Stimulated activated naive B cell treated with anti-CD40 and anti-IgM and Interleukin-4, amounts not matched to agents 10 μg/mL and 1 μg/mL and 100 μg/mL, for 72 hours (primary cell): ENCODE measurements at regions not wholly inside any gene's neighbourhood (a gene's known extent, or its start where the extent isn't known, plus 50 kb on each side); places are given as distances from the start of the nearest gene placed in this dataset.

Source experiments
- ATAC-seq, 2 donors: fragments of 150-1000 bp; cut with Tn5 transposase; replicated peaks; 2 replicates each; pipeline ENCODE4 v1.10.0; 2021; ENCODE audit warnings: moderate library complexity in 1 of 2
- DNase-seq: peaks from one replicate; pipeline ENCODE4 v3.0.0; 2021
- H3K27ac Mint-ChIP-seq: one replicate; pipeline ENCODE4 v1.8.0; 2022; ENCODE audit warnings: mild to moderate bottlenecking, mixed read lengths
- H3K27me3 Mint-ChIP-seq, 2 donors: one replicate each; pipeline ENCODE4 v1.8.0; 2022; ENCODE audit warnings: mixed read lengths in 2 of 2
- H3K36me3 Mint-ChIP-seq, 2 donors: one replicate each; pipeline ENCODE4 v1.8.0; 2022; ENCODE audit warnings: mixed read lengths in 2 of 2, mild to moderate bottlenecking in 1 of 2
- H3K4me1 Mint-ChIP-seq, 2 donors: one replicate each; pipeline ENCODE4 v1.8.0; 2022; ENCODE audit warnings: mixed read lengths in 2 of 2, mild to moderate bottlenecking in 1 of 2
- H3K4me3 Mint-ChIP-seq, 2 donors: one replicate each; pipeline ENCODE4 v1.8.0; 2022; ENCODE audit warnings: mild to moderate bottlenecking in 2 of 2, mixed read lengths in 2 of 2, moderate library complexity in 1 of 2
- H3K9me3 Mint-ChIP-seq, 2 donors: one replicate each; pipeline ENCODE4 v1.8.0; 2022; ENCODE audit warnings: mixed read lengths in 2 of 2, mild to moderate bottlenecking in 1 of 2

GRCh38 chr4:20403290-20403689, 151.6 kb downstream of the SLIT2 start:
- peaks cover 0 to 2% of the 10 kb centered on the region in 2 donors for H3K9me3 Mint-ChIP-seq
- no peak overlapping the region for H3K27ac Mint-ChIP-seq
- H3K4me3 Mint-ChIP-seq = no peak overlapping the region
- no peak for DNase-seq
- no peaks in the 10 kb centered on the region for H3K4me1 Mint-ChIP-seq
- H3K36me3 Mint-ChIP-seq = no peaks in the 10 kb centered on the region
- H3K27me3 Mint-ChIP-seq = peaks cover 0 to 13% of the 10 kb centered on the region in 2 donors
- peak; percentile 65 to 72 for ATAC-seq

DNA sequence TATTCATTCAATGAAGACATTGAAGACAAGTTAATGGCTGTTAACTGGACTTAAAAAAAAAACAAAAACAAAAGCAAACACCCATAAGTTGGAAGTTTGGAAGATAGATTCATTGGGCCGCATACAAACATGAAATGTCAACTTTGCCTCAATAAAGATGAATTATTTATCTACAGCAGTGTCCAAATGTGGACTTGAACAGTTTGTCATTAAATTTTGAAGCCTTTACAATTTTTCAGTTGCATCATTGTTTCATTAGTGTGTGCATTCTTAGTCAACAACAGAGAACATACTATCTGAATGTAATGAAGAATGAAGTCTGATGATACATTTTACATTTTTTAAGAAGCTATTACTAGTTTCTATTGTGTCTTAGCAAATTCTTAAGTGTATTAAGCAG, 152.1 kb downstream of the SLIT2 start:
- Mint-ChIP-seq H3K4me1 (no peaks in the 10 kb centered on the region), H3K36me3 (no peaks in the 10 kb centered on the region), H3K27ac (no peak overlapping the region), H3K4me3 (no peak overlapping the region), H3K27me3 (peaks cover 0 to 13% of the 10 kb centered on the region in 2 donors), H3K9me3 (peaks cover 0 to 2% of the 10 kb centered on the region in 2 donors)
- no peak for DNase-seq
- ATAC-seq = no peak

DNA sequence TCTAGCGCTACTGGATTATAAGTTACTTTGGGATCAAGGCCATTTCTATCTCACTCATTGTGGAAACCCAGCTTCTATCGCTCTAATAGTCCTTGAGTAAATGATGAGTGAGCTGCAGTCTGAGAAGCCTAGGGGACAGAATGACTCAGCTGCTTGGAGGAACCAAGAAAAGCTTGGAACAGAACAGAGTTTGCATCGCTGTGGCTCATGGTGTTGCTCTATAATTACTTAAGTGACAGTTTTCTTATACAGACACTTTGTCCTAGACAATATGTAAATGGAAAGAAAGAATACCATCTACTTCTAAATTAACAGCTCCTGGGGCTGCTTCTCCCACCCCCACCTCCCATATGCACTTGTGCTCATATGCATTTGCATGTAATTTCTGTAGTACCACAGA, 156.9 kb downstream of the SLIT2 start:
- Mint-ChIP-seq H3K9me3 (no peaks in the 10 kb centered on the region), H3K4me1 (no peaks in the 10 kb centered on the region), H3K4me3 (no peak overlapping the region), H3K27ac (no peak overlapping the region), H3K36me3 (no peaks in the 10 kb centered on the region), H3K27me3 (no peaks in the 10 kb centered on the region)
- no peak for ATAC-seq
- no peak for DNase-seq

DNA sequence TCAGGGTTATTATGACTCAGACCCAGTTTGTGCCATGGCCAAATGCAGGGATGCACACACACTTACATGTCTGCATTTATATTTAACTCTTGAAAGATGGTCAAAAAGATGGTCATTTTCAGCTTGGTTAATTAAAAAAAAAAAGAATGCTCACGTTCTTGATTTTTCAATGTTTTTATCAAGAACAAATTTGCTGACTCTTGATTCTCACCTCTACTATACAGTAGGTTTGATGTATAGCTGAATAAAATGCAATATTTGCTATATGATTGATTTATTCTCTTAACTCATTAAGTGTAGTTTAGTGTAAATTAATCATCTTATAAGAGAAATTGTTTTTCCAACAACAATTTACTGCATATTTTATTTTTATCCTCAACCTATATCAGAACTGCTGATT, 160.4 kb downstream of the SLIT2 start:
- no peak for DNase-seq
- H3K4me3 Mint-ChIP-seq = no peak overlapping the region
- peaks cover 0 to 6% of the 10 kb centered on the region in 2 donors for H3K27me3 Mint-ChIP-seq
- ATAC-seq = no peak
- H3K4me1 Mint-ChIP-seq = peaks cover 0 to under 1% of the 10 kb centered on the region in 2 donors
- H3K36me3 Mint-ChIP-seq = no peaks in the 10 kb centered on the region
- H3K27ac Mint-ChIP-seq = no peak overlapping the region
- no peaks in the 10 kb centered on the region for H3K9me3 Mint-ChIP-seq

DNA sequence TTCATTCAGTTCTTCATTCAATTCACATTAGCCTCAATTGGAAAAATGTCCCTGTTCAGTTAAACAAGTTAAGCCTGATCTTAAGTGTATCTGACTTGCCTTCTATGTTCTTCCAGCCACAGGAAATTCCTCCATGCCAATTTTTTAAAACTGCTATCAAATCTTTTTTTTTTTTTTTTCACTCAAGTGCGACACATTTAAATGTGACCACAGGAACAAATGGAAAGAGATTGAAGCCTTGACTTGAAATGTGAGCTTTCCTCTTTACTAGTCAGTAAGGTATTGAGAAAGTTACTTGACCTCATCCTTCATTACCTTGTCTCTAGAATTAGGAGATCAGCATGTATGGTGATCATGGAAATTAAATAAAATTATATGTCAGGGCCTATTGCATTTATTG, 165.1 kb downstream of the SLIT2 start:
- Mint-ChIP-seq H3K36me3 (no peaks in the 10 kb centered on the region), H3K27ac (no peak overlapping the region), H3K4me3 (no peak overlapping the region), H3K4me1 (peaks cover 0 to 6% of the 10 kb centered on the region in 2 donors), H3K27me3 (peaks cover 0 to 6% of the 10 kb centered on the region in 2 donors), H3K9me3 (no peaks in the 10 kb centered on the region)
- ATAC-seq (no peak), DNase-seq (no peak)

GRCh38 chr4:20418861-20419451, 167.3 kb downstream of the SLIT2 start:
- Mint-ChIP-seq H3K4me3 (peak overlapping the region; percentile 48 to 72), H3K9me3 (no peaks in the 10 kb centered on the region), H3K27me3 (peaks cover 3 to 12% of the 10 kb centered on the region in 2 donors), H3K27ac (no peak overlapping the region), H3K36me3 (no peaks in the 10 kb centered on the region), H3K4me1 (peaks cover 0 to 7% of the 10 kb centered on the region in 2 donors)
- peak; percentile 86 to 90 for ATAC-seq
- no peak for DNase-seq

DNA sequence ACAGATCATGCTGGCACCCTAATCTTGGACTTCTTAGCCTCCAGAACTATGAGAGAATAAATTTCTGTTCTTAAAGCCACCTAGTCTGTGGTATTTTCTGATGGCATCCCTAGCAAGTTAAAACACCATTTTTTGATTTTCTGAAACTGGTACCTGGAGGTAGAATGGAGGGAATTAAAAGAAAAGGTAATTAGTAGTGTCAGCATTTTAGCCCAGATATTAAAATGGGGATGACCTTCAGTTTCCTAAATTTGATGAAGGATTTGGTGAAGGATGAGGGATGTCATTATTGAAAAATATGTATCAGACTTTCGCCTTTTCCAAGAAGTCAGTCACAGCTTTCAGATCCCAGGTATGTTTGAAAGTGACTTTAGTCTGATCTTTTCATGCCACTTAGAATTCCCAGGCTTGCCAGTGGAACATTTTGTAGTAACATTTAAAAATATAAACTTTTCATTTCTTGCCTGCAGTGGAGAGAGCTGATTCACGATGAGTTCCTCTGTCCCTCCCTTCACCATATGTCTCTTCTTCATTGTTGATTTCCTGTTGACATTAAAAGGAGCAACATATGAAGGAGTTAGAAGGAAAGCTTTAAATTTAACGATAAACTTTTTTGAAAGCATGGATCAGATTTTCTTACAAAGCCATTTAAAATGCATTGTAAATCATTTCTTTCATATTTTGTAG, 169.4 kb downstream of the SLIT2 start:
- H3K4me1 Mint-ChIP-seq = peaks cover 0 to 7% of the 10 kb centered on the region in 2 donors
- no peaks in the 10 kb centered on the region for H3K9me3 Mint-ChIP-seq
- peaks cover 6 to 8% of the 10 kb centered on the region in 2 donors for H3K27me3 Mint-ChIP-seq
- H3K4me3 Mint-ChIP-seq = no peak overlapping the region
- ATAC-seq (no peak), DNase-seq (no peak)
- H3K27ac Mint-ChIP-seq = no peak overlapping the region
- no peaks in the 10 kb centered on the region for H3K36me3 Mint-ChIP-seq

DNA sequence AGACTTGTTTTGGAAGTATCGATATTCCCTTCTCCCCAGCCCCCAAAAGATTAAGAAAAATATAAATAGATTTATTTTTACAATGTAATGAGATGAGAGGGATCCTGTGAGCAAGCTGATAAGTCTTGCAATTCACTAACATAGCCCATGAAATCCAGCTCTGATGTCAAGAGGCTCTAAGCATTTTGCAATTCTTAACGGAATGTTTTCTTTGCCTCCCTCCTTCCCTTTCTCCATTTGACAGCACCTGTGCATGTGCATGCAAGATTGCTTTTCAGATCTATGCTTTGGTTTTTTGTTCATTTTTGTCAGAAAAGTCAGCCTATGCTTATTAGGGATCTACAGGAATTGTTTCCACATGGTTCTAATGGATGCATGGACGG, 169.9 kb downstream of the SLIT2 start:
- H3K27ac Mint-ChIP-seq = no peak overlapping the region
- peaks cover 6 to 8% of the 10 kb centered on the region in 2 donors for H3K27me3 Mint-ChIP-seq
- peaks cover 0 to 7% of the 10 kb centered on the region in 2 donors for H3K4me1 Mint-ChIP-seq
- no peak overlapping the region for H3K4me3 Mint-ChIP-seq
- H3K36me3 Mint-ChIP-seq = no peaks in the 10 kb centered on the region
- H3K9me3 Mint-ChIP-seq = no peaks in the 10 kb centered on the region
- DNase-seq = no peak
- no peak for ATAC-seq

DNA sequence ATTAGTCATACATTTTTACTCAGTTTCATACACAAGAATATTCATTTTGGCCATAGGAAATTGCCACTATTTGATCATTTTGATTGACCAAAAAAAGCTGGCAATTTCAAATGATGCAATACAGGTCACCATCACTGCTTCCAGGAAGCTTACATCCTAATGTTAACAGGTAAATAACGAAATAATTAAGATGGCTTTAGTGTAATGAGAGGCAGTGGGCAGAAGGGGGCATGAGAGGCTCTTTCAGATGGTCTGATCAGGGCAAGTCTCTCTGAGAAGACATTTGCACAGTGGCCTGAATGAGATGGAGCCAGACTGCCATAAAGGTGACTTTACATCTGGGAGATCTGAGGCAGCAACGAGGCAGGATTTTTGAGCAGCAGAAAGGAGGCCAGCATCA, 170.7 kb downstream of the SLIT2 start:
- Mint-ChIP-seq H3K9me3 (no peaks in the 10 kb centered on the region), H3K36me3 (no peaks in the 10 kb centered on the region), H3K27me3 (peaks cover 6 to 8% of the 10 kb centered on the region in 2 donors), H3K27ac (no peak overlapping the region), H3K4me1 (peaks cover 0 to 6% of the 10 kb centered on the region in 2 donors), H3K4me3 (no peak overlapping the region)
- ATAC-seq = peak; percentile 74 to 84
- peak; percentile 13 for DNase-seq

DNA sequence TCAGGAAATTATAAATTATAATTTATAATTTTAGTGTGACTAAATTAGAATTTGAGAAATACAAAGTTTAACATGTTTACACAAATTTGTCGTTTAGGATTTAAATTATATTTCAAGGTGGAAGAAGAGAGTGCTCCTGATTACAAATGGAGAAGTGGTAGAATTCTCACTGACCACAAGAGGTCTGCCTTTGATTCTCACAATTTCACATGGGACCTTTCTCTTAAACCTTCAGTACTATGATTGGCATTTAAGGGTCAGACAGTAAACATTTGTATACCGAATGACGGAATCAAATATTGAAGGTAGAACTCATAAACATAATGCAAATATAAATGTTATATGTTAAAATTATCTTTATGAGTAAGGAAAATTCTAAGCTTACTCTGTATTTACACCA, 171.7 kb downstream of the SLIT2 start:
- peaks cover 0 to 4% of the 10 kb centered on the region in 2 donors for H3K4me1 Mint-ChIP-seq
- no peak overlapping the region for H3K4me3 Mint-ChIP-seq
- DNase-seq = no peak
- no peaks in the 10 kb centered on the region for H3K9me3 Mint-ChIP-seq
- H3K36me3 Mint-ChIP-seq = no peaks in the 10 kb centered on the region
- no peak for ATAC-seq
- peaks cover 6 to 8% of the 10 kb centered on the region in 2 donors for H3K27me3 Mint-ChIP-seq
- no peak overlapping the region for H3K27ac Mint-ChIP-seq

DNA sequence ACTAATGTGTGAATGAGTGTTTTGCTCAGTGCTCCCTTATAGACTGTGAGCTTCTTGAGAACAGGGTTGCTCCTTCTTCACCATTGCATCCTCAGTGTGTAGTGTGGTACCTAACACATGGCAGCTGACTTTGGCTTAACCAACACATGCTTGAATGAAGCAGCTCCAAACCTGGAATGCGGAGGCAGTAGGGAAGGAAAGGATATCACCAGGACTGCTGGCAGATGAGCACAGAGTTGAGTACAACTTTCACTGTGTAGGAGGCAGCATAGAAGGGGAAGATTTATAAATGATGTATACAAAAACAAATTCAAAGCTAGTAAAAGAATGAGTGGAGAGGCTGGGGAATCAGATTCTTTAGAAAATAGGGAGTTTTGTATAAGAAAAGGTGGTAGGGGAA, 174.3 kb downstream of the SLIT2 start:
- Mint-ChIP-seq H3K4me3 (no peak overlapping the region), H3K9me3 (no peaks in the 10 kb centered on the region), H3K4me1 (peaks cover 0 to 2% of the 10 kb centered on the region in 2 donors), H3K36me3 (no peaks in the 10 kb centered on the region), H3K27me3 (peaks cover 6 to 8% of the 10 kb centered on the region in 2 donors), H3K27ac (no peak overlapping the region)
- ATAC-seq (no peak), DNase-seq (no peak)

- Mint-ChIP-seq H3K4me1 (no peaks in the 10 kb centered on the region), H3K27me3 (peaks cover 6 to 9% of the 10 kb centered on the region in 2 donors), H3K4me3 (no peak overlapping the region), H3K27ac (no peak overlapping the region), H3K9me3 (no peaks in the 10 kb centered on the region), H3K36me3 (no peaks in the 10 kb centered on the region)
- ATAC-seq = no peak
- no peak for DNase-seq
Observed at GRCh38 chr4:20428436-20429160, 176.9 kb downstream of the SLIT2 start.

DNA sequence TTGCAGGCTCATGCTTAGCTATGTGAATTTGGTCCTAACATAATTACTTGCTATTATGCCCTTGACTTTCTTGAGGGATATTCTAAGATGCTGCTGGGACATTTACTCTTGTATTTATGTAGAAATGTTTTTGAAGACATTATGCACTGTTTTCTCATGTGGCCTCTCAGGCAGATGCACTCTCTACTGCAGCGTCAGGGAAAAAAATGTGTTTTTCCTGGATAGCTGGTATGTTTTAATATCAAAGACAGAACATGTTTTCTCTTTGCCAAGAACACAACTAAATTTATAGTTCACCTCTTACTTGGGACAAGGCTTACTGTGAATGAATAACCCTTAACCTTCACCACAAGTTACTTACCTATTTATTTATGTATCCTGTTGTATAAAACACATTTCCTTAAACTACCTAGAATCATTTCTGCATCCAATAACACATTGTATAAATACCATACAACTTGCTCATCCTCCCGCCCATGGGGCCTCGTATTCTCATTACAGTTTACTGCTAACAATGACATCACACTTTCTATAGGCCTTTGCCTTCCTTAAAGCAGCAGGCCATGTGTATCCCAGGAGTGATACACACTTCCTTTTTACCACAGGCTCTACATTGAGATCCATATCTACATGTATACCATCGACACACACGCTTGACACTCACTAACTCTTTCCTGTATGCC, 178.7 kb downstream of the SLIT2 start:
- H3K4me3 Mint-ChIP-seq = no peak overlapping the region

DNA sequence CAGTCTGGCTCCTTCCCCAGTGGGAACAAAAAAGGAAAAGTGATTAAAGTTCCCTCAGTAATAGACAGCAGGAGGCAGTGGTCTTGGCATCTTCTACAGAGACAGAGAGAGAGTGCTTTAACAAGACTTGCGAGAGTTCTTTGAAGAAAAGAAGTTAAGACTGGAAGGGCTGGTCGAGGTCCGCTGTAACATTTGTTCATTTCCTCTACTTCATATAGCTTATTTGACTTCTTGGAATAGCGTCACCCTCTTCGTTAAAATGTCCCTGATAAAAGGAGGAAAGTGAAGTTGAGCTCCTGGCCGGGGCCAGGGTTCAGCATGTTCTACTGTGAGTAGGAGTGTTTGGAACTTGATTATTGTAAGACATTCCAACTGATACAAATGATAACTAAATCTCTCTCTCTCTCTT, 179.8 kb downstream of the SLIT2 start:
- no peaks in the 10 kb centered on the region for H3K9me3 Mint-ChIP-seq
- no peak for ATAC-seq
- H3K4me3 Mint-ChIP-seq = no peak overlapping the region
- no peaks in the 10 kb centered on the region for H3K4me1 Mint-ChIP-seq
- H3K27me3 Mint-ChIP-seq = peaks cover 4 to 6% of the 10 kb centered on the region in 2 donors
- H3K36me3 Mint-ChIP-seq = no peaks in the 10 kb centered on the region
- no peak for DNase-seq
- no peak overlapping the region for H3K27ac Mint-ChIP-seq

More for the DNA sequence above, 178.7 kb downstream of the SLIT2 start:
- no peaks in the 10 kb centered on the region for H3K9me3 Mint-ChIP-seq
- H3K27ac Mint-ChIP-seq = no peak overlapping the region
- DNase-seq = no peak
- no peaks in the 10 kb centered on the region for H3K36me3 Mint-ChIP-seq
- no peak for ATAC-seq
- H3K27me3 Mint-ChIP-seq = peaks cover 6 to 9% of the 10 kb centered on the region in 2 donors
- no peaks in the 10 kb centered on the region for H3K4me1 Mint-ChIP-seq
